SK-N-SH (cell line): ENCODE measurements at regions not wholly inside any gene's neighbourhood (a gene's known extent, or its start where the extent isn't known, plus 50 kb on each side); places are given as distances from the start of the nearest gene placed in this dataset.

Experiments used
- CTCF ChIA-PET: fragments of 300-600, 350-600 bp; formaldehyde crosslinking; extraction: SDS; loops from one replicate; lab custom pipeline; 2021; lab: Yijun Ruan, JAX
- POLR2A ChIA-PET: fragments of 350-600 bp; sonication (Branson Sonifier 250); formaldehyde crosslinking; extraction: SDS; loops from one replicate; lab custom pipeline; 2020; ENCODE audit warnings: antibody characterized with exemption, inconsistent platforms; lab: Yijun Ruan, JAX
- DNase-seq: peaks from one replicate; pipeline ENCODE4 v3.0.0; 2012
- H2AFZ ChIP-seq: fragments of 200-600 bp; sonication (generic); 2 replicates; pipeline ENCODE4 v1.8.1; 2016; ENCODE audit warnings: antibody characterized with exemption, mild to moderate bottlenecking, low read depth
- H3F3A ChIP-seq: fragments of 200-600 bp; sonication (generic); replicated peaks from 2 replicates; pipeline ENCODE3; 2016; ENCODE audit warnings: antibody characterized with exemption, mild to moderate bottlenecking; ENCODE audit not compliant: insufficient read depth
- H3K27ac ChIP-seq, 2 experiments: fragments of 200-500 bp in 1 of 2; fragments of 200-600 bp in 1 of 2; sonication (Bioruptor generic) in 1 of 2; sonication (generic), shearing (Covaris generic) in 1 of 2; 2 replicates each; pipeline versions ENCODE4 v1.5.1 to v1.6.1; 2014 to 2016; ENCODE audit warnings: low read depth in 2 of 2, inconsistent platforms in 1 of 2, low read length in 1 of 2, mild to moderate bottlenecking in 1 of 2, mixed read lengths in 1 of 2
- H3K27me3 ChIP-seq: fragments of 200-600 bp; sonication (generic), shearing (Covaris generic); 2 replicates; pipeline ENCODE4 v1.6.1; 2016; ENCODE audit warnings: mixed run types; ENCODE audit not compliant: insufficient read depth
- H3K36me3 ChIP-seq, 2 experiments: fragments of 200-500 bp in 1 of 2; fragments of 200-600 bp in 1 of 2; sonication (Bioruptor generic) in 1 of 2; sonication (generic) in 1 of 2; replicated peaks in 1 of 2; 2 replicates each; pipeline versions ENCODE3 to v1.5.1; 2014 to 2016; ENCODE audit warnings: low read length in 1 of 2, mild to moderate bottlenecking in 1 of 2; ENCODE audit not compliant: insufficient read depth in 2 of 2, control insufficient read depth in 1 of 2
- H3K4me1 ChIP-seq, 2 experiments: fragments of 200-500 bp in 1 of 2; fragments of 200-600 bp in 1 of 2; sonication (Bioruptor generic) in 1 of 2; sonication (generic), shearing (Covaris generic) in 1 of 2; 2 replicates each; pipeline versions ENCODE4 v1.5.1 to v1.6.1; 2014 to 2016; ENCODE audit warnings: low read depth in 1 of 2, low read length in 1 of 2, mixed run types in 1 of 2; ENCODE audit not compliant: insufficient read depth in 2 of 2, control insufficient read depth in 1 of 2
- H3K4me2 ChIP-seq: fragments of 200-600 bp; sonication (generic), shearing (Covaris generic); 2 replicates; pipeline ENCODE4 v1.6.1; 2017; ENCODE audit warnings: mixed run types
- H3K4me3 ChIP-seq, 2 experiments: fragments of 200-500 bp in 1 of 2; fragments of 200-600 bp in 1 of 2; sonication (Bioruptor generic) in 1 of 2; sonication (generic), shearing (Covaris generic) in 1 of 2; 2 replicates each; pipeline versions ENCODE4 v1.5.1 to v1.8.1; 2014 to 2016; ENCODE audit warnings: low read depth in 2 of 2, inconsistent platforms in 1 of 2, low read length in 1 of 2, mild to moderate bottlenecking in 1 of 2, mixed read lengths in 1 of 2, moderate library complexity in 1 of 2
- H3K79me2 ChIP-seq: fragments of 200-600 bp; sonication (generic); 2 replicates; pipeline ENCODE4 v1.8.1; 2017; ENCODE audit warnings: mild to moderate bottlenecking; ENCODE audit not compliant: insufficient read depth
- H3K9ac ChIP-seq: fragments of 200-600 bp; sonication (generic); 2 replicates; pipeline ENCODE4 v1.6.1; 2017; ENCODE audit warnings: mixed run types
- H3K9me2 ChIP-seq: fragments of 200-600 bp; sonication (generic); 2 replicates; pipeline ENCODE4 v1.6.1; 2017; ENCODE audit warnings: mixed run types
- H3K9me3 ChIP-seq: fragments of 200-600 bp; sonication (generic); 2 replicates; pipeline ENCODE4 v1.6.1; 2017; ENCODE audit warnings: mixed run types, mild to moderate bottlenecking, moderate library complexity
- H4K20me1 ChIP-seq: fragments of 200-600 bp; sonication (generic); 2 replicates; pipeline ENCODE4 v1.6.1; 2017; ENCODE audit warnings: mild to moderate bottlenecking, mixed run types; ENCODE audit not compliant: insufficient read depth
- CHD2 ChIP-seq: fragments of 150-350 bp; IDR thresholded peaks from 2 replicates; pipeline ENCODE4 v1.6.1; 2018; ENCODE audit warnings: low read length; ENCODE audit not compliant: partially characterized antibody
- ELF1 ChIP-seq: IDR thresholded peaks from 2 replicates; pipeline ENCODE4 v1.4.0; 2012
- EP300 ChIP-seq, 2 experiments: IDR thresholded peaks; 2 replicates each; pipeline versions ENCODE4 v1.4.0 to v1.6.1; 2012; ENCODE audit warnings: borderline replicate concordance in 1 of 2, low read depth in 1 of 2, low read length in 1 of 2
- EZH2phosphoT487 ChIP-seq: fragments of 200-600 bp; sonication (generic); IDR thresholded peaks from 2 replicates; pipeline ENCODE4 v1.6.1; 2017; ENCODE audit warnings: low read depth, mixed run types, mild to moderate bottlenecking, antibody characterized with exemption, moderate library complexity, borderline replicate concordance
- FOSL2 ChIP-seq: IDR thresholded peaks from 2 replicates; pipeline ENCODE4 v1.4.0; 2012; ENCODE audit warnings: low read depth, mild to moderate bottlenecking, moderate library complexity, borderline replicate concordance
- FOXJ3 ChIP-seq: sonication (generic); formaldehyde crosslinking; IDR thresholded peaks from 2 replicates; pipeline ENCODE4 v1.5.1; 2020; ENCODE audit warnings: mild to moderate bottlenecking, missing genetic modification reagents
- GATA2 ChIP-seq: sonication (generic); formaldehyde crosslinking; IDR thresholded peaks from 2 replicates; pipeline ENCODE4 v1.5.0; 2020; ENCODE audit warnings: mild to moderate bottlenecking, missing genetic modification reagents
- JUND ChIP-seq: IDR thresholded peaks from 2 replicates; pipeline ENCODE4 v1.4.0; 2012
- MEF2A ChIP-seq: IDR thresholded peaks from 2 replicates; pipeline ENCODE4 v1.4.0; 2012; ENCODE audit warnings: low read depth, borderline replicate concordance
- NFIC ChIP-seq: IDR thresholded peaks from 2 replicates; pipeline ENCODE4 v1.4.0; 2012; ENCODE audit warnings: borderline replicate concordance
- NRF1 ChIP-seq: IDR thresholded peaks from 2 replicates; pipeline ENCODE4 v1.6.1; 2012; ENCODE audit warnings: low read depth, mild to moderate bottlenecking, low read length
- RCOR1 ChIP-seq: fragments of 150-350 bp; IDR thresholded peaks from 2 replicates; pipeline ENCODE4 v1.6.1; 2017; ENCODE audit warnings: antibody characterized with exemption, low read length
- RFX5 ChIP-seq: IDR thresholded peaks from 2 replicates; pipeline ENCODE4 v1.6.1; 2012; ENCODE audit warnings: mild to moderate bottlenecking, improper control_type of control experiment, low read length
- RXRA ChIP-seq: IDR thresholded peaks from 2 replicates; pipeline ENCODE4 v1.4.0; 2012; ENCODE audit warnings: low read depth, mild to moderate bottlenecking, borderline replicate concordance
- SMC3 ChIP-seq: IDR thresholded peaks from 2 replicates; pipeline ENCODE4 v1.6.1; 2012; ENCODE audit warnings: low read depth, low read length, improper control_type of control experiment
- TCF12 ChIP-seq: IDR thresholded peaks from 2 replicates; pipeline ENCODE4 v1.4.0; 2012
- TEAD4 ChIP-seq: IDR thresholded peaks from 2 replicates; pipeline ENCODE4 v1.4.0; 2012; ENCODE audit warnings: mild to moderate bottlenecking, borderline replicate concordance; ENCODE audit not compliant: insufficient read depth
- WGBS: methylation state at CpG from one replicate; pipeline ENCODE4 v1.1.6; 2017; ENCODE audit warnings: low lambda C conversion rate; 5-methylcytosine and 5-hydroxymethylcytosine counted together
- TF ChIP-seq, protein P1 (sequence below): IDR thresholded peaks from 2 replicates; pipeline ENCODE4 v1.4.0; 2012; ENCODE audit warnings: low read depth, borderline replicate concordance
- TF ChIP-seq, protein P2 (sequence below): IDR thresholded peaks from 2 replicates; pipeline ENCODE4; 2012
- TF ChIP-seq, protein P3 (sequence below): IDR thresholded peaks from 2 replicates; pipeline ENCODE4 v1.6.1; 2012; ENCODE audit warnings: mild to moderate bottlenecking, low read depth, low read length, moderate library complexity

DNA sequence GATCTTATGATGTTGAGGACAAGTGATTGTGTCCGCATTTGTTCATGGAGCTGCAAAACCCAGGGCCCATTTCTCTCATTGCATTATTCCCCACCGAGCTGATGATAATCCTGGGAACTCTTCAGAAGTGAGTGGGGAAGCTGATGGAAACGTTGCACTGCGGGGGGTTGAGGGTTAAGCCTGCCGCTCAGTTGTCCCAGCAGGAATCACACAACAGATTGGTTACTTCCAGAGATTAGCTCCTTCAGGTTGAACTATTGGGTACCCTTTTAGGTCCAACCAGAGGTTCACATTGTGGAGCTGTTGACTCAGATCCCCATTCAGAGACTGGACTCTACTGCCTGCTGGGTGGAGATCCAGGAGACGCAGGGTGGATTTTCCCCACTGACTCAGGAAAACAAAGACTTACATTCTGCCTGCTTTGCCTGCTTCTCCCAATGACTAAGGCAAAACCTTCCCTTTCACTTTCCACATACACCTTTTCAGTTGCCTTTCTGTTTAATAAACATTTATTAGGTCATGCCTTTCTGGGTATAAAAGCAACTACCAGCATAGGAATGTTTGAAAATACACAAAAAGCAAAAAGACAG is 286.4 kb downstream of the TXNL1 start:
- ChIA-PET CTCF (interaction anchor here (0.8 kb wide), 1 partner anchor 10 kb away, joined by 4 read pairs; no protein-coding TSS in a partner anchor), POLR2A (no interaction called here)
- Histone ChIP-seq H3K36me3 (no peaks in the 10 kb centered on the region), H3K9ac (no peak overlapping the region), H4K20me1 (no peaks in the 10 kb centered on the region)
- WGBS: 80% methylated on average over 6 of the region's 6 CpGs
- TF ChIP-seq FOSL2 (no peak), CHD2 (no peak)
- TF ChIP-seq, all 33 proteins: peak for 0
- Histone ChIP-seq H3K9me2 (no peaks in the 10 kb centered on the region), H3K4me3 (no peak overlapping the region), H3K79me2 (no peaks in the 10 kb centered on the region), H3K4me1 (no peaks in the 10 kb centered on the region), H3K27me3 (no peaks in the 10 kb centered on the region), H3F3A (no peaks in the 10 kb centered on the region), H3K9me3 (no peaks in the 10 kb centered on the region), H3K27ac (no peak overlapping the region), H3K4me2 (no peak overlapping the region), H2AFZ (no peak overlapping the region)
- no peak for DNase-seq

DNA sequence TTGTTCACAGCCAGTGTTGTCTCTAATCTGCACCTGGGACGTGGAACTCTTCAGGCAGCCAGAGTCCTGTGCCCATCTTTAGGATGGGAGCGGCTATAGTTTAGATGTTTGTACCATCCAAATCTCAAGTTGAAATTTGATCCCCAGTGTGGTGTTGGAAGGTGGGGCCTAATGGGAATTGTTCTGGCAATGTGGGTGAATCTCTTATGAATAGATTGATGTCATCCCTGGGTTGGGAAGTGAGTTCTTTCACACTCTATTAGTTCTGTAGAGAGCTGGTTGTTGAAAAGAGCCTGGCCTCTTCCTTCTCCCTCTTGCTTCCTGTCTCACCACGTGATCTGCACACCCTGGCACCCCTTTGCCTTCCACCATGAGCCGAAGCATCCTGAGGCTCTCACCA is 300.9 kb downstream of the TXNL1 start:
- H3F3A ChIP-seq: no peaks in the 10 kb centered on the region

More for the DNA sequence above, 300.9 kb downstream of the TXNL1 start:
- H3K79me2 ChIP-seq: no peaks in the 10 kb centered on the region
- H3K4me2 ChIP-seq: no peak overlapping the region
- no peak overlapping the region for H3K27ac ChIP-seq
- no peak for TF ChIP-seq NRF1
- TF ChIP-seq EZH2phosphoT487: no peak
- no peak for TF ChIP-seq SMC3
- no peak for TF ChIP-seq RFX5
- TF ChIP-seq FOSL2: no peak
- no peak for TF ChIP-seq RXRA
- TF ChIP-seq, protein P1, sequence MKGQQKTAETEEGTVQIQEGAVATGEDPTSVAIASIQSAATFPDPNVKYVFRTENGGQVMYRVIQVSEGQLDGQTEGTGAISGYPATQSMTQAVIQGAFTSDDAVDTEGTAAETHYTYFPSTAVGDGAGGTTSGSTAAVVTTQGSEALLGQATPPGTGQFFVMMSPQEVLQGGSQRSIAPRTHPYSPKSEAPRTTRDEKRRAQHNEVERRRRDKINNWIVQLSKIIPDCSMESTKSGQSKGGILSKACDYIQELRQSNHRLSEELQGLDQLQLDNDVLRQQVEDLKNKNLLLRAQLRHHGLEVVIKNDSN: no peak
- TF ChIP-seq, protein P2, sequence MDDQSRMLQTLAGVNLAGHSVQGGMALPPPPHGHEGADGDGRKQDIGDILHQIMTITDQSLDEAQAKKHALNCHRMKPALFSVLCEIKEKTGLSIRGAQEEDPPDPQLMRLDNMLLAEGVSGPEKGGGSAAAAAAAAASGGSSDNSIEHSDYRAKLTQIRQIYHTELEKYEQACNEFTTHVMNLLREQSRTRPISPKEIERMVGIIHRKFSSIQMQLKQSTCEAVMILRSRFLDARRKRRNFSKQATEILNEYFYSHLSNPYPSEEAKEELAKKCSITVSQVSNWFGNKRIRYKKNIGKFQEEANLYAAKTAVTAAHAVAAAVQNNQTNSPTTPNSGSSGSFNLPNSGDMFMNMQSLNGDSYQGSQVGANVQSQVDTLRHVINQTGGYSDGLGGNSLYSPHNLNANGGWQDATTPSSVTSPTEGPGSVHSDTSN: no peak
- TF ChIP-seq, protein P3, sequence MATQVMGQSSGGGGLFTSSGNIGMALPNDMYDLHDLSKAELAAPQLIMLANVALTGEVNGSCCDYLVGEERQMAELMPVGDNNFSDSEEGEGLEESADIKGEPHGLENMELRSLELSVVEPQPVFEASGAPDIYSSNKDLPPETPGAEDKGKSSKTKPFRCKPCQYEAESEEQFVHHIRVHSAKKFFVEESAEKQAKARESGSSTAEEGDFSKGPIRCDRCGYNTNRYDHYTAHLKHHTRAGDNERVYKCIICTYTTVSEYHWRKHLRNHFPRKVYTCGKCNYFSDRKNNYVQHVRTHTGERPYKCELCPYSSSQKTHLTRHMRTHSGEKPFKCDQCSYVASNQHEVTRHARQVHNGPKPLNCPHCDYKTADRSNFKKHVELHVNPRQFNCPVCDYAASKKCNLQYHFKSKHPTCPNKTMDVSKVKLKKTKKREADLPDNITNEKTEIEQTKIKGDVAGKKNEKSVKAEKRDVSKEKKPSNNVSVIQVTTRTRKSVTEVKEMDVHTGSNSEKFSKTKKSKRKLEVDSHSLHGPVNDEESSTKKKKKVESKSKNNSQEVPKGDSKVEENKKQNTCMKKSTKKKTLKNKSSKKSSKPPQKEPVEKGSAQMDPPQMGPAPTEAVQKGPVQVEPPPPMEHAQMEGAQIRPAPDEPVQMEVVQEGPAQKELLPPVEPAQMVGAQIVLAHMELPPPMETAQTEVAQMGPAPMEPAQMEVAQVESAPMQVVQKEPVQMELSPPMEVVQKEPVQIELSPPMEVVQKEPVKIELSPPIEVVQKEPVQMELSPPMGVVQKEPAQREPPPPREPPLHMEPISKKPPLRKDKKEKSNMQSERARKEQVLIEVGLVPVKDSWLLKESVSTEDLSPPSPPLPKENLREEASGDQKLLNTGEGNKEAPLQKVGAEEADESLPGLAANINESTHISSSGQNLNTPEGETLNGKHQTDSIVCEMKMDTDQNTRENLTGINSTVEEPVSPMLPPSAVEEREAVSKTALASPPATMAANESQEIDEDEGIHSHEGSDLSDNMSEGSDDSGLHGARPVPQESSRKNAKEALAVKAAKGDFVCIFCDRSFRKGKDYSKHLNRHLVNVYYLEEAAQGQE: no peak
- no peak for TF ChIP-seq RCOR1
- no peak for TF ChIP-seq FOXJ3 (CRISPR knock-in tag)
- no peak for TF ChIP-seq NFIC
- TF ChIP-seq TCF12: no peak
- TF ChIP-seq GATA2: no peak
- TF ChIP-seq ELF1: no peak
- TF ChIP-seq JUND: no peak
- no peak for TF ChIP-seq EP300 (IDR thresholded peaks at IDR 0.05; ENCODE audit: borderline replicate concordance in 1 of 2, low read depth in 1 of 2, low read length in 1 of 2)
- no peak for TF ChIP-seq MEF2A
- no peak for TF ChIP-seq TEAD4
- WGBS: 63% methylated on average over 4 of the region's 4 CpGs
- ChIA-PET POLR2A (no interaction called here), CTCF (no interaction called here)
- no peak overlapping the region for H3K9ac ChIP-seq
- H2AFZ ChIP-seq: no peak overlapping the region
- no peaks in the 10 kb centered on the region for H3K4me1 ChIP-seq
- no peaks in the 10 kb centered on the region for H3K27me3 ChIP-seq
- no peaks in the 10 kb centered on the region for H4K20me1 ChIP-seq
- no peak for DNase-seq
- no peaks in the 10 kb centered on the region for H3K9me2 ChIP-seq
- H3K9me3 ChIP-seq: no peaks in the 10 kb centered on the region
- H3K36me3 ChIP-seq: no peaks in the 10 kb centered on the region
- no peak overlapping the region for H3K4me3 ChIP-seq
